Astrocyte (in vitro differentiated cells and primary cell): ENCODE measurements at regions not wholly inside any gene's neighbourhood (a gene's known extent, or its start where the extent isn't known, plus 50 kb on each side); places are given as distances from the start of the nearest gene placed in this dataset.

Experiments used
- DNase-seq: peaks from one replicate; pipeline ENCODE4 v3.0.0-alpha.2; 2010; ENCODE audit warnings: low read depth
- FAIRE-seq: peaks from 2 replicates; lab custom pipeline; 2011; peaks lifted over from hg19 to GRCh38; lab: Jason Lieb, UNC
- H2AFZ ChIP-seq: 2 replicates; pipeline ENCODE4 v1.6.0; 2012; ENCODE audit warnings: low read depth, low read length, inconsistent platforms
- H3K27ac ChIP-seq: 2 replicates; pipeline ENCODE4 v1.5.1; 2011; ENCODE audit warnings: low read depth, low read length, inconsistent platforms
- H3K27me3 ChIP-seq: 2 replicates; pipeline ENCODE4 v1.6.0; 2011; ENCODE audit warnings: low read length, inconsistent platforms; ENCODE audit not compliant: insufficient read depth
- H3K36me3 ChIP-seq: 2 replicates; pipeline ENCODE4 v1.5.1; 2011; ENCODE audit warnings: low read length, inconsistent platforms; ENCODE audit not compliant: insufficient read depth
- H3K4me1 ChIP-seq: 2 replicates; pipeline ENCODE4 v1.5.1; 2011; ENCODE audit warnings: low read length, inconsistent platforms; ENCODE audit not compliant: insufficient read depth
- H3K4me2 ChIP-seq: 2 replicates; pipeline ENCODE4 v1.6.0; 2012; ENCODE audit warnings: low read length, inconsistent platforms
- H3K4me3 ChIP-seq: 2 replicates; pipeline ENCODE4 v1.5.1; 2011; ENCODE audit warnings: low read depth, mild to moderate bottlenecking, low read length, inconsistent platforms; ENCODE audit not compliant: insufficient read depth
- H3K79me2 ChIP-seq: 2 replicates; pipeline ENCODE4 v1.6.0; 2012; ENCODE audit warnings: mild to moderate bottlenecking, low read length, inconsistent platforms; ENCODE audit not compliant: insufficient read depth
- H3K9ac ChIP-seq: 2 replicates; pipeline ENCODE4 v1.6.0; 2012; ENCODE audit warnings: mild to moderate bottlenecking, low read length, inconsistent platforms
- H3K9me3 ChIP-seq: 2 replicates; pipeline ENCODE4 v1.5.1; 2012; ENCODE audit warnings: low read depth, mild to moderate bottlenecking, low read length, inconsistent platforms; ENCODE audit not compliant: insufficient read depth
- H4K20me1 ChIP-seq: 2 replicates; pipeline ENCODE4 v1.6.0; 2012; ENCODE audit warnings: low read length, inconsistent platforms; ENCODE audit not compliant: insufficient read depth
- H3K27ac Mint-ChIP-seq: one replicate; pipeline ENCODE4 v1.8.0; 2021; ENCODE audit warnings: mild to moderate bottlenecking, mixed read lengths; ENCODE audit not compliant: unreplicated experiment
- H3K27me3 Mint-ChIP-seq: one replicate; pipeline ENCODE4 v1.8.0; 2021; ENCODE audit warnings: low read depth, mixed read lengths; ENCODE audit not compliant: unreplicated experiment
- H3K36me3 Mint-ChIP-seq: one replicate; pipeline ENCODE4 v1.8.0; 2021; ENCODE audit warnings: low read depth, mixed read lengths; ENCODE audit not compliant: unreplicated experiment
- H3K4me1 Mint-ChIP-seq: one replicate; pipeline ENCODE4 v1.8.0; 2021; ENCODE audit warnings: low read depth, mixed read lengths; ENCODE audit not compliant: unreplicated experiment
- H3K4me3 Mint-ChIP-seq: one replicate; pipeline ENCODE4 v1.8.0; 2021; ENCODE audit warnings: mild to moderate bottlenecking, moderate library complexity, mixed read lengths; ENCODE audit not compliant: unreplicated experiment
- H3K9me3 Mint-ChIP-seq: one replicate; pipeline ENCODE4 v1.8.0; 2021; ENCODE audit warnings: mild to moderate bottlenecking, mixed read lengths; ENCODE audit not compliant: unreplicated experiment
- CTCF ChIP-seq: IDR thresholded peaks from 2 replicates; pipeline ENCODE4 v1.5.1; 2011; ENCODE audit warnings: low read depth, mild to moderate bottlenecking, inconsistent platforms, low read length, moderate library complexity; ENCODE audit not compliant: insufficient read depth
- EZH2 ChIP-seq: IDR thresholded peaks from 2 replicates; pipeline ENCODE4 v1.6.1; 2012; ENCODE audit warnings: mild to moderate bottlenecking, low read length, inconsistent platforms; ENCODE audit not compliant: insufficient read depth

GRCh38 chr13:99659866-99660554, 158.7 kb downstream of the TM9SF2 start:
- Mint-ChIP-seq H3K9me3 (no peaks in the 10 kb centered on the region), H3K4me1 (peaks cover 21% of the 10 kb centered on the region), H3K36me3 (no peaks in the 10 kb centered on the region), H3K27ac (no peak overlapping the region), H3K4me3 (no peak overlapping the region), H3K27me3 (peaks cover 14% of the 10 kb centered on the region)
- TF ChIP-seq EZH2 (no peak), CTCF (no peak)
- Histone ChIP-seq H3K4me1 (peaks cover 17% of the 10 kb centered on the region), H3K27ac (no peak overlapping the region), H2AFZ (no peak overlapping the region), H3K36me3 (no peaks in the 10 kb centered on the region), H3K4me3 (no peak overlapping the region), H3K27me3 (peaks cover 9% of the 10 kb centered on the region), H3K9me3 (no peaks in the 10 kb centered on the region), H3K79me2 (no peaks in the 10 kb centered on the region), H3K9ac (no peak overlapping the region), H4K20me1 (no peaks in the 10 kb centered on the region), H3K4me2 (no peak overlapping the region)
- DNase-seq (no peak), FAIRE-seq (no peak)

- no peaks in the 10 kb centered on the region for H3K9me3 ChIP-seq
- H4K20me1 ChIP-seq, result no peaks in the 10 kb centered on the region
- H3K4me1 ChIP-seq, result peaks cover 17% of the 10 kb centered on the region
- peaks cover 21% of the 10 kb centered on the region for H3K4me1 Mint-ChIP-seq
- H3K4me2 ChIP-seq, result no peak overlapping the region
- H3K9me3 Mint-ChIP-seq, result no peaks in the 10 kb centered on the region
- no peak for TF ChIP-seq CTCF
- no peak for TF ChIP-seq EZH2
- no peaks in the 10 kb centered on the region for H3K36me3 ChIP-seq
- no peak overlapping the region for H3K4me3 ChIP-seq
- no peak overlapping the region for H3K27ac Mint-ChIP-seq
- H3K79me2 ChIP-seq, result no peaks in the 10 kb centered on the region
- no peak overlapping the region for H2AFZ ChIP-seq
- no peaks in the 10 kb centered on the region for H3K36me3 Mint-ChIP-seq
- H3K27me3 ChIP-seq, result peaks cover 9% of the 10 kb centered on the region
- H3K9ac ChIP-seq, result no peak overlapping the region
- no peak overlapping the region for H3K27ac ChIP-seq
- no peak overlapping the region for H3K4me3 Mint-ChIP-seq
- peaks cover 14% of the 10 kb centered on the region for H3K27me3 Mint-ChIP-seq
- FAIRE-seq (no peak), DNase-seq (no peak)
Observed at GRCh38 chr13:99659226-99659625, 158.0 kb downstream of the TM9SF2 start.

- Histone ChIP-seq H4K20me1 (no peaks in the 10 kb centered on the region), H2AFZ (peak overlapping the region; percentile 94), H3K79me2 (no peaks in the 10 kb centered on the region), H3K9me3 (no peaks in the 10 kb centered on the region), H3K27me3 (peaks cover 9% of the 10 kb centered on the region), H3K4me1 (peaks cover 17% of the 10 kb centered on the region), H3K4me3 (peak overlapping the region; percentile 53), H3K4me2 (peak overlapping the region; percentile 90), H3K27ac (peak overlapping the region; percentile 56), H3K9ac (peak overlapping the region; percentile 81), H3K36me3 (no peaks in the 10 kb centered on the region)
- DNase-seq (peak; percentile 33), FAIRE-seq (no peak)
- Mint-ChIP-seq H3K36me3 (no peaks in the 10 kb centered on the region), H3K4me3 (peak overlapping the region; percentile 70), H3K9me3 (no peaks in the 10 kb centered on the region), H3K27me3 (peaks cover 13% of the 10 kb centered on the region), H3K27ac (peak overlapping the region; percentile 72), H3K4me1 (peaks cover 21% of the 10 kb centered on the region)
- peak; percentile 51 for TF ChIP-seq CTCF
- TF ChIP-seq EZH2, result no peak
Observed at GRCh38 chr13:99658261-99658991, 157.2 kb downstream of the TM9SF2 start.
